ENCODE measurements at regions not wholly inside any gene's neighbourhood (a gene's known extent, or its start where the extent isn't known, plus 50 kb on each side); places are given as distances from the start of the nearest gene placed in this dataset.

DNA sequence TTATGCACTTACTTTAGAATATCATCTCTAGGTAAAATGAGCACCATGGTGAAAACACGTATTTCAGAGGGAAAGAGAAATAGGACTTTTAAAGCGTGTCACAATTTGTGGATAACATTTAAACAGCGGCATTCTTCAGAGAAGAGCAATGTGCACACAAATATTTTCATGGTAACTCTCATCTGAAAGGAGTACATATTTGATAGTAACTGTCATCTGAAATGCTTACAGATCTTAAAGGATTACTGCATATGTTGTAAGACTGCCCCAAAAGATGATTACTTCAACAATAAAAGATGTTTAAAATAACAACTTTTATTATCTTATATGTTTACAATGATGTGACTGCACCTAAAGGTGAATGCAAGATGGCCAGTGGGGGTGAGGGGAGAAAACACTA lies 408.8 kb downstream of the PLA2G4A start:
- Histone ChIP-seq H3K36me3 (ENCODE audit: insufficient read depth, low read length) (no peaks in the 10 kb centered on the region), H3K9me3 (ENCODE audit: low read length) (no peaks in the 10 kb centered on the region), H2AFZ (ENCODE audit: low read depth, low read length) (no peak overlapping the region), H3F3A (ENCODE audit: insufficient read depth, low read length, poor library complexity, severe bottlenecking) (peaks cover 4% of the 10 kb centered on the region), H3K4me2 (ENCODE audit: low read length) (no peak overlapping the region), H3K9ac (ENCODE audit: low read length) (no peak overlapping the region), H3K9me2 (ENCODE audit: insufficient read depth, low read length) (no peaks in the 10 kb centered on the region), H3K27me3 (ENCODE audit: insufficient read depth, low read depth, low read length) (no peaks in the 10 kb centered on the region), H3K79me2 (replicated peaks; ENCODE audit: insufficient read depth, low read length) (no peaks in the 10 kb centered on the region), H3K4me3 (ENCODE audit: low read length) (no peak overlapping the region), H3K27ac (ENCODE audit: low read length) (no peak overlapping the region), H4K20me1 (ENCODE audit: insufficient read depth) (no peaks in the 10 kb centered on the region)
- TF ChIP-seq POLR2AphosphoS5 (IDR thresholded peaks at IDR 0.05) (no peak), EP300 (conservative IDR thresholded peaks at IDR 0.05; ENCODE audit: poor library complexity, severe bottlenecking) (no peak), SMC3 (conservative IDR thresholded peaks at IDR 0.05; ENCODE audit: poor library complexity) (no peak), MXI1 (conservative IDR thresholded peaks at IDR 0.05; ENCODE audit: poor library complexity, severe bottlenecking) (no peak), EZH2 (IDR thresholded peaks at IDR 0.05; ENCODE audit: borderline replicate concordance, insufficient read depth, low read length, poor library complexity, severe bottlenecking) (no peak), TAF1 (IDR thresholded peaks at IDR 0.05; ENCODE audit: low read depth) (no peak), RAD21 (conservative IDR thresholded peaks at IDR 0.05) (no peak)
- TF ChIP-seq, protein P1, sequence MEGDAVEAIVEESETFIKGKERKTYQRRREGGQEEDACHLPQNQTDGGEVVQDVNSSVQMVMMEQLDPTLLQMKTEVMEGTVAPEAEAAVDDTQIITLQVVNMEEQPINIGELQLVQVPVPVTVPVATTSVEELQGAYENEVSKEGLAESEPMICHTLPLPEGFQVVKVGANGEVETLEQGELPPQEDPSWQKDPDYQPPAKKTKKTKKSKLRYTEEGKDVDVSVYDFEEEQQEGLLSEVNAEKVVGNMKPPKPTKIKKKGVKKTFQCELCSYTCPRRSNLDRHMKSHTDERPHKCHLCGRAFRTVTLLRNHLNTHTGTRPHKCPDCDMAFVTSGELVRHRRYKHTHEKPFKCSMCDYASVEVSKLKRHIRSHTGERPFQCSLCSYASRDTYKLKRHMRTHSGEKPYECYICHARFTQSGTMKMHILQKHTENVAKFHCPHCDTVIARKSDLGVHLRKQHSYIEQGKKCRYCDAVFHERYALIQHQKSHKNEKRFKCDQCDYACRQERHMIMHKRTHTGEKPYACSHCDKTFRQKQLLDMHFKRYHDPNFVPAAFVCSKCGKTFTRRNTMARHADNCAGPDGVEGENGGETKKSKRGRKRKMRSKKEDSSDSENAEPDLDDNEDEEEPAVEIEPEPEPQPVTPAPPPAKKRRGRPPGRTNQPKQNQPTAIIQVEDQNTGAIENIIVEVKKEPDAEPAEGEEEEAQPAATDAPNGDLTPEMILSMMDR (IDR thresholded peaks at IDR 0.05; ENCODE audit: poor library complexity, severe bottlenecking), result no peak
- TF ChIP-seq, protein P2, sequence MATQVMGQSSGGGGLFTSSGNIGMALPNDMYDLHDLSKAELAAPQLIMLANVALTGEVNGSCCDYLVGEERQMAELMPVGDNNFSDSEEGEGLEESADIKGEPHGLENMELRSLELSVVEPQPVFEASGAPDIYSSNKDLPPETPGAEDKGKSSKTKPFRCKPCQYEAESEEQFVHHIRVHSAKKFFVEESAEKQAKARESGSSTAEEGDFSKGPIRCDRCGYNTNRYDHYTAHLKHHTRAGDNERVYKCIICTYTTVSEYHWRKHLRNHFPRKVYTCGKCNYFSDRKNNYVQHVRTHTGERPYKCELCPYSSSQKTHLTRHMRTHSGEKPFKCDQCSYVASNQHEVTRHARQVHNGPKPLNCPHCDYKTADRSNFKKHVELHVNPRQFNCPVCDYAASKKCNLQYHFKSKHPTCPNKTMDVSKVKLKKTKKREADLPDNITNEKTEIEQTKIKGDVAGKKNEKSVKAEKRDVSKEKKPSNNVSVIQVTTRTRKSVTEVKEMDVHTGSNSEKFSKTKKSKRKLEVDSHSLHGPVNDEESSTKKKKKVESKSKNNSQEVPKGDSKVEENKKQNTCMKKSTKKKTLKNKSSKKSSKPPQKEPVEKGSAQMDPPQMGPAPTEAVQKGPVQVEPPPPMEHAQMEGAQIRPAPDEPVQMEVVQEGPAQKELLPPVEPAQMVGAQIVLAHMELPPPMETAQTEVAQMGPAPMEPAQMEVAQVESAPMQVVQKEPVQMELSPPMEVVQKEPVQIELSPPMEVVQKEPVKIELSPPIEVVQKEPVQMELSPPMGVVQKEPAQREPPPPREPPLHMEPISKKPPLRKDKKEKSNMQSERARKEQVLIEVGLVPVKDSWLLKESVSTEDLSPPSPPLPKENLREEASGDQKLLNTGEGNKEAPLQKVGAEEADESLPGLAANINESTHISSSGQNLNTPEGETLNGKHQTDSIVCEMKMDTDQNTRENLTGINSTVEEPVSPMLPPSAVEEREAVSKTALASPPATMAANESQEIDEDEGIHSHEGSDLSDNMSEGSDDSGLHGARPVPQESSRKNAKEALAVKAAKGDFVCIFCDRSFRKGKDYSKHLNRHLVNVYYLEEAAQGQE (IDR thresholded peaks at IDR 0.05; ENCODE audit: borderline replicate concordance), result no peak

GRCh38 chr1:187241971-187242370 lies 413.2 kb downstream of the PLA2G4A start:
- Histone ChIP-seq H3K79me2 (replicated peaks; ENCODE audit: insufficient read depth, low read length) (no peaks in the 10 kb centered on the region), H3K27ac (ENCODE audit: low read length) (no peak overlapping the region), H4K20me1 (ENCODE audit: insufficient read depth) (no peaks in the 10 kb centered on the region), H3K4me3 (ENCODE audit: low read length) (no peak overlapping the region), H3K27me3 (ENCODE audit: insufficient read depth, low read depth, low read length) (no peaks in the 10 kb centered on the region), H2AFZ (ENCODE audit: low read depth, low read length) (no peak overlapping the region), H3K36me3 (ENCODE audit: insufficient read depth, low read length) (no peaks in the 10 kb centered on the region), H3K4me2 (ENCODE audit: low read length) (no peak overlapping the region), H3K9me2 (ENCODE audit: insufficient read depth, low read length) (no peaks in the 10 kb centered on the region), H3K9me3 (ENCODE audit: low read length) (no peaks in the 10 kb centered on the region), H3F3A (ENCODE audit: insufficient read depth, low read length, poor library complexity, severe bottlenecking) (peaks cover 4% of the 10 kb centered on the region), H3K9ac (ENCODE audit: low read length) (no peak overlapping the region)
- TF ChIP-seq EP300 (conservative IDR thresholded peaks at IDR 0.05; ENCODE audit: poor library complexity, severe bottlenecking), result no peak

DNA sequence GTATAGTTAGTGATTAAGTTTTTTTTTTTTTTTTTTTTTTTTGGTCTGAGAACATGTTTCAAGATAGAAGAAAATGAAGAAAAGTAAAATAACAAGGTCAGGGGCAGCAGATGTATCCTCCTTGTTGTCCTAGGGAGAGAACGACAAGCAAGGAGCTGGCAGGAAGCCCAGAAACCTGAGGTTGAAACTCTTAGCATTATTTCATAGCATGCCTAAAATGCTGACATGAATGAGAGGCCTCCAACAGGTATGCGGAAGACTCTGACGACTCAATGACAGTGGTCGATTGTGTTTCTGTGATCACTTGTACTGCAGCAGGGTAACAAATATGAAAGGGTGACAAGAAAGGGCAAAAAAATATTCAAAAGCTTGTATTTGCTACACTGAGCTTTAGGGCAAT lies 415.9 kb downstream of the PLA2G4A start:
- no peak overlapping the region for H2AFZ ChIP-seq (ENCODE audit: low read depth, low read length)
- H3F3A ChIP-seq (ENCODE audit: insufficient read depth, low read length, poor library complexity, severe bottlenecking), result no peaks in the 10 kb centered on the region
- no peak overlapping the region for H3K4me3 ChIP-seq (ENCODE audit: low read length)
- H3K9me2 ChIP-seq (ENCODE audit: insufficient read depth, low read length), result no peaks in the 10 kb centered on the region
- H3K36me3 ChIP-seq (ENCODE audit: insufficient read depth, low read length), result no peaks in the 10 kb centered on the region
- H3K27ac ChIP-seq (ENCODE audit: low read length), result no peak overlapping the region
- H3K4me2 ChIP-seq (ENCODE audit: low read length), result no peak overlapping the region
- H3K27me3 ChIP-seq (ENCODE audit: insufficient read depth, low read depth, low read length), result no peaks in the 10 kb centered on the region
- no peaks in the 10 kb centered on the region for H4K20me1 ChIP-seq (ENCODE audit: insufficient read depth)
- H3K9ac ChIP-seq (ENCODE audit: low read length), result no peak overlapping the region
- no peaks in the 10 kb centered on the region for H3K9me3 ChIP-seq (ENCODE audit: low read length)
- H3K79me2 ChIP-seq (replicated peaks; ENCODE audit: insufficient read depth, low read length), result no peaks in the 10 kb centered on the region
- TF ChIP-seq MXI1 (conservative IDR thresholded peaks at IDR 0.05; ENCODE audit: poor library complexity, severe bottlenecking), result no peak
- no peak for TF ChIP-seq RAD21 (conservative IDR thresholded peaks at IDR 0.05)
- TF ChIP-seq EZH2 (IDR thresholded peaks at IDR 0.05; ENCODE audit: borderline replicate concordance, insufficient read depth, low read length, poor library complexity, severe bottlenecking), result no peak
- no peak for TF ChIP-seq TAF1 (IDR thresholded peaks at IDR 0.05; ENCODE audit: low read depth)
- TF ChIP-seq, protein P2 (IDR thresholded peaks at IDR 0.05; ENCODE audit: borderline replicate concordance), result no peak
- TF ChIP-seq, protein P1 (IDR thresholded peaks at IDR 0.05; ENCODE audit: poor library complexity, severe bottlenecking), result no peak
- no peak for TF ChIP-seq SMC3 (conservative IDR thresholded peaks at IDR 0.05; ENCODE audit: poor library complexity)
- no peak for TF ChIP-seq EP300 (conservative IDR thresholded peaks at IDR 0.05; ENCODE audit: poor library complexity, severe bottlenecking)
- no peak for TF ChIP-seq POLR2AphosphoS5 (IDR thresholded peaks at IDR 0.05)
